ENCODE measurements at regions not wholly inside any gene's neighbourhood (a gene's known extent, or its start where the extent isn't known, plus 50 kb on each side); places are given as distances from the start of the nearest gene placed in this dataset.

GRCh38 chr11:37087650-37088572 lies 489.9 kb upstream of the RAG2 start:
- no peak for DNase-seq (ENCODE audit: low read depth)
- no peaks in the 10 kb centered on the region for H4K20me1 ChIP-seq (ENCODE audit: insufficient read depth, low read length)
- no peak overlapping the region for H3K9ac ChIP-seq (ENCODE audit: low read length)
- Mint-ChIP-seq H3K36me3 (ENCODE audit: low read depth, unreplicated experiment) (no peaks in the 10 kb centered on the region), H3K27me3 (ENCODE audit: low read depth, unreplicated experiment) (no peaks in the 10 kb centered on the region), H3K4me3 (ENCODE audit: unreplicated experiment) (no peak overlapping the region), H3K9me3 (ENCODE audit: unreplicated experiment) (no peaks in the 10 kb centered on the region), H3K4me1 (ENCODE audit: low read depth, unreplicated experiment) (no peaks in the 10 kb centered on the region), H3K27ac (ENCODE audit: unreplicated experiment) (no peak overlapping the region)
- H3K4me3 ChIP-seq (ENCODE audit: insufficient read depth, low read depth, low read length): no peak overlapping the region
- no peak overlapping the region for H2AFZ ChIP-seq (ENCODE audit: low read depth, low read length)
- no peak for FAIRE-seq
- no peaks in the 10 kb centered on the region for H3K27me3 ChIP-seq (ENCODE audit: insufficient read depth, low read length)
- no peaks in the 10 kb centered on the region for H3K36me3 ChIP-seq (ENCODE audit: insufficient read depth, low read length)
- no peak for TF ChIP-seq EZH2 (IDR thresholded peaks at IDR 0.05; ENCODE audit: insufficient read depth, low read length)
- TF ChIP-seq, protein P1, sequence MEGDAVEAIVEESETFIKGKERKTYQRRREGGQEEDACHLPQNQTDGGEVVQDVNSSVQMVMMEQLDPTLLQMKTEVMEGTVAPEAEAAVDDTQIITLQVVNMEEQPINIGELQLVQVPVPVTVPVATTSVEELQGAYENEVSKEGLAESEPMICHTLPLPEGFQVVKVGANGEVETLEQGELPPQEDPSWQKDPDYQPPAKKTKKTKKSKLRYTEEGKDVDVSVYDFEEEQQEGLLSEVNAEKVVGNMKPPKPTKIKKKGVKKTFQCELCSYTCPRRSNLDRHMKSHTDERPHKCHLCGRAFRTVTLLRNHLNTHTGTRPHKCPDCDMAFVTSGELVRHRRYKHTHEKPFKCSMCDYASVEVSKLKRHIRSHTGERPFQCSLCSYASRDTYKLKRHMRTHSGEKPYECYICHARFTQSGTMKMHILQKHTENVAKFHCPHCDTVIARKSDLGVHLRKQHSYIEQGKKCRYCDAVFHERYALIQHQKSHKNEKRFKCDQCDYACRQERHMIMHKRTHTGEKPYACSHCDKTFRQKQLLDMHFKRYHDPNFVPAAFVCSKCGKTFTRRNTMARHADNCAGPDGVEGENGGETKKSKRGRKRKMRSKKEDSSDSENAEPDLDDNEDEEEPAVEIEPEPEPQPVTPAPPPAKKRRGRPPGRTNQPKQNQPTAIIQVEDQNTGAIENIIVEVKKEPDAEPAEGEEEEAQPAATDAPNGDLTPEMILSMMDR (IDR thresholded peaks at IDR 0.05; ENCODE audit: insufficient read depth, low read depth, low read length): no peak
- H3K4me2 ChIP-seq (ENCODE audit: low read length): no peak overlapping the region
- no peaks in the 10 kb centered on the region for H3K79me2 ChIP-seq (ENCODE audit: insufficient read depth, low read length)
- no peaks in the 10 kb centered on the region for H3K4me1 ChIP-seq (ENCODE audit: insufficient read depth, low read length)
- no peak overlapping the region for H3K27ac ChIP-seq (ENCODE audit: low read depth, low read length)
- H3K9me3 ChIP-seq (ENCODE audit: insufficient read depth, low read depth, low read length): no peaks in the 10 kb centered on the region

DNA sequence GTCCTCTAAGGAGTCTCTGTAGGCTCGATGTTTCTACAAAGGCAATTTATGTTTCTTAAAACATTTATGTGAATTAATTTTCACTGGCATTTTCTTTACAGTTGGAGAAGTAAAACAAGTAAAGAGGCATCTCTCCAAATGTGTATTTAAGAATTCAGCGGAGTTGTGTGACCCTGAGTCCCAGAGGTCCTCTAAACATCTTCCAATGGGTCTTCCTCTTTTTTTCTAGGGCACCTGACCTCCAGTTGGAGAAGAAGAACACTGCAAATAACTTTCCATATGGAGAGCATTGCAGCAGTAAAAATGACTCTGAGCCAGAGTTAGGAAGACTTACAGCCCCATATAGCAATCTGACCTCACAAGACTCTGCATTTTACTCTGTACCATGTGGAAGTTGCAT lies 480.5 kb upstream of the RAG2 start:
- H3K4me1 ChIP-seq (ENCODE audit: insufficient read depth, low read length): no peaks in the 10 kb centered on the region
- Mint-ChIP-seq H3K4me1 (ENCODE audit: low read depth, unreplicated experiment) (no peaks in the 10 kb centered on the region), H3K36me3 (ENCODE audit: low read depth, unreplicated experiment) (no peaks in the 10 kb centered on the region), H3K27ac (ENCODE audit: unreplicated experiment) (no peak overlapping the region), H3K4me3 (ENCODE audit: unreplicated experiment) (no peak overlapping the region), H3K9me3 (ENCODE audit: unreplicated experiment) (no peaks in the 10 kb centered on the region), H3K27me3 (ENCODE audit: low read depth, unreplicated experiment) (no peaks in the 10 kb centered on the region)
- no peaks in the 10 kb centered on the region for H3K36me3 ChIP-seq (ENCODE audit: insufficient read depth, low read length)
- H3K27ac ChIP-seq (ENCODE audit: low read depth, low read length): no peak overlapping the region
- no peak overlapping the region for H3K4me2 ChIP-seq (ENCODE audit: low read length)
- no peak for TF ChIP-seq EZH2 (IDR thresholded peaks at IDR 0.05; ENCODE audit: insufficient read depth, low read length)
- TF ChIP-seq, protein P1 (IDR thresholded peaks at IDR 0.05; ENCODE audit: insufficient read depth, low read depth, low read length): no peak
- no peak for DNase-seq (ENCODE audit: low read depth)
- no peaks in the 10 kb centered on the region for H4K20me1 ChIP-seq (ENCODE audit: insufficient read depth, low read length)
- H2AFZ ChIP-seq (ENCODE audit: low read depth, low read length): no peak overlapping the region
- no peaks in the 10 kb centered on the region for H3K9me3 ChIP-seq (ENCODE audit: insufficient read depth, low read depth, low read length)
- no peak overlapping the region for H3K9ac ChIP-seq (ENCODE audit: low read length)
- H3K27me3 ChIP-seq (ENCODE audit: insufficient read depth, low read length): no peaks in the 10 kb centered on the region
- no peaks in the 10 kb centered on the region for H3K79me2 ChIP-seq (ENCODE audit: insufficient read depth, low read length)
- H3K4me3 ChIP-seq (ENCODE audit: insufficient read depth, low read depth, low read length): no peak overlapping the region
- no peak for FAIRE-seq

DNA sequence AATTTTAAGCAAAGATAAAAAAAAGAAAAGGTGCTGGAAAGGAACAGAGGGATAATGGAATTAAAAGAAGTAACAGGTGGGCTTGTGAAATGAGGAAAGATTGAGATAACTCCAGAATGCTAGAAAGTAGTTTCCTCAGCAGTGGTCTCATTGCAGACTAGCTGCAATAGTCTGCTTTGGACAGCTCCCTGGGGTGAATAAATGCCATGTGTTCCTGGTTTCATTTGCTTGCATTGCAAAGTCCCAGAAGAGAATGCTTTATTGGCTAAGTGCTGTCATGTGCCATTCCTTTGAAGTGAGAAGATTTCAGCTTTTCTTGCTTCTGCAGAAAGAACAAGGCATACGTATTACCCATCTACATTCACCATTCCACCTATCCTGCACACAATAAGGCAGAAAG lies 478.8 kb upstream of the RAG2 start:
- H2AFZ ChIP-seq (ENCODE audit: low read depth, low read length): no peak overlapping the region
- no peak overlapping the region for H3K4me2 ChIP-seq (ENCODE audit: low read length)
- Mint-ChIP-seq H3K36me3 (ENCODE audit: low read depth, unreplicated experiment) (no peaks in the 10 kb centered on the region), H3K27ac (ENCODE audit: unreplicated experiment) (no peak overlapping the region), H3K4me3 (ENCODE audit: unreplicated experiment) (no peak overlapping the region), H3K27me3 (ENCODE audit: low read depth, unreplicated experiment) (no peaks in the 10 kb centered on the region), H3K4me1 (ENCODE audit: low read depth, unreplicated experiment) (no peaks in the 10 kb centered on the region), H3K9me3 (ENCODE audit: unreplicated experiment) (no peaks in the 10 kb centered on the region)
- TF ChIP-seq EZH2 (IDR thresholded peaks at IDR 0.05; ENCODE audit: insufficient read depth, low read length): no peak
- TF ChIP-seq, protein P1 (IDR thresholded peaks at IDR 0.05; ENCODE audit: insufficient read depth, low read depth, low read length): no peak
- H4K20me1 ChIP-seq (ENCODE audit: insufficient read depth, low read length): no peaks in the 10 kb centered on the region
- DNase-seq (ENCODE audit: low read depth): no peak
- H3K4me1 ChIP-seq (ENCODE audit: insufficient read depth, low read length): no peaks in the 10 kb centered on the region
- H3K9me3 ChIP-seq (ENCODE audit: insufficient read depth, low read depth, low read length): no peaks in the 10 kb centered on the region
- H3K27ac ChIP-seq (ENCODE audit: low read depth, low read length): no peak overlapping the region
- H3K9ac ChIP-seq (ENCODE audit: low read length): no peak overlapping the region
- H3K4me3 ChIP-seq (ENCODE audit: insufficient read depth, low read depth, low read length): no peak overlapping the region
- H3K36me3 ChIP-seq (ENCODE audit: insufficient read depth, low read length): no peaks in the 10 kb centered on the region
- FAIRE-seq: no peak
- H3K79me2 ChIP-seq (ENCODE audit: insufficient read depth, low read length): no peaks in the 10 kb centered on the region
- no peaks in the 10 kb centered on the region for H3K27me3 ChIP-seq (ENCODE audit: insufficient read depth, low read length)
